ENCODE measurements at regions not wholly inside any gene's neighbourhood (a gene's known extent, or its start where the extent isn't known, plus 50 kb on each side); places are given as distances from the start of the nearest gene placed in this dataset.

GRCh38 chr2:59874971-59875755, 678.3 kb downstream of the BCL11A start:
- in situ Hi-C loops (cut with MboI; ENCODE audit: low pct_ligation_motif_present in 1 of 4, low pct_unique_long_range_greater_than_20kb in 1 of 4, low sequenced_read_pairs in 3 of 4) (no loop called here), intact Hi-C loops (cut with DNase I; ENCODE audit: low total_unique reads) (no loop called here)
- no peak for TF ChIP-seq EP300 (IDR thresholded peaks at IDR 0.05; ENCODE audit: low read depth)
- TF ChIP-seq, protein P1, sequence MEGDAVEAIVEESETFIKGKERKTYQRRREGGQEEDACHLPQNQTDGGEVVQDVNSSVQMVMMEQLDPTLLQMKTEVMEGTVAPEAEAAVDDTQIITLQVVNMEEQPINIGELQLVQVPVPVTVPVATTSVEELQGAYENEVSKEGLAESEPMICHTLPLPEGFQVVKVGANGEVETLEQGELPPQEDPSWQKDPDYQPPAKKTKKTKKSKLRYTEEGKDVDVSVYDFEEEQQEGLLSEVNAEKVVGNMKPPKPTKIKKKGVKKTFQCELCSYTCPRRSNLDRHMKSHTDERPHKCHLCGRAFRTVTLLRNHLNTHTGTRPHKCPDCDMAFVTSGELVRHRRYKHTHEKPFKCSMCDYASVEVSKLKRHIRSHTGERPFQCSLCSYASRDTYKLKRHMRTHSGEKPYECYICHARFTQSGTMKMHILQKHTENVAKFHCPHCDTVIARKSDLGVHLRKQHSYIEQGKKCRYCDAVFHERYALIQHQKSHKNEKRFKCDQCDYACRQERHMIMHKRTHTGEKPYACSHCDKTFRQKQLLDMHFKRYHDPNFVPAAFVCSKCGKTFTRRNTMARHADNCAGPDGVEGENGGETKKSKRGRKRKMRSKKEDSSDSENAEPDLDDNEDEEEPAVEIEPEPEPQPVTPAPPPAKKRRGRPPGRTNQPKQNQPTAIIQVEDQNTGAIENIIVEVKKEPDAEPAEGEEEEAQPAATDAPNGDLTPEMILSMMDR (IDR thresholded peaks at IDR 0.05) = no peak
- no peak for TF ChIP-seq POLR2AphosphoS5 (IDR thresholded peaks at IDR 0.05)
- no peak for TF ChIP-seq POLR2A (IDR thresholded peaks at IDR 0.05)
- no peaks in the 10 kb centered on the region for H3K4me1 ChIP-seq
- no peaks in the 10 kb centered on the region for H3K27me3 ChIP-seq
- H3K9me3 ChIP-seq = no peaks in the 10 kb centered on the region
- no peak overlapping the region for H3K4me3 ChIP-seq
- H3K27ac ChIP-seq = no peak overlapping the region
- H3K36me3 ChIP-seq = no peaks in the 10 kb centered on the region
- DNase-seq = no peak
- WGBS, 2 donors (ENCODE audit: low coverage in 1 of 2) = 67 to 91% methylated on average over 1 to 2 of the region's 2 CpGs

GRCh38 chr2:59874361-59874760, 679.1 kb downstream of the BCL11A start:
- DNase-seq = no peak
- TF ChIP-seq POLR2A (IDR thresholded peaks at IDR 0.05) (no peak), EP300 (IDR thresholded peaks at IDR 0.05; ENCODE audit: low read depth) (no peak), POLR2AphosphoS5 (IDR thresholded peaks at IDR 0.05) (no peak)
- TF ChIP-seq, protein P1 (IDR thresholded peaks at IDR 0.05) = no peak
- H3K4me1 ChIP-seq = no peaks in the 10 kb centered on the region
- no peaks in the 10 kb centered on the region for H3K36me3 ChIP-seq
- 76 to 78% methylated on average over 7 of the region's 7 CpGs for WGBS, 2 donors (ENCODE audit: low coverage in 1 of 2)
- in situ Hi-C loops (cut with MboI; ENCODE audit: low pct_ligation_motif_present in 1 of 4, low pct_unique_long_range_greater_than_20kb in 1 of 4, low sequenced_read_pairs in 3 of 4) = no loop called here
- no peaks in the 10 kb centered on the region for H3K9me3 ChIP-seq
- no peak overlapping the region for H3K27ac ChIP-seq
- no peaks in the 10 kb centered on the region for H3K27me3 ChIP-seq
- no peak overlapping the region for H3K4me3 ChIP-seq
- intact Hi-C loops (cut with DNase I; ENCODE audit: low total_unique reads) = no loop called here

GRCh38 chr2:59871830-59872229, 681.6 kb downstream of the BCL11A start:
- no peak for TF ChIP-seq POLR2A (IDR thresholded peaks at IDR 0.05)
- no peak for TF ChIP-seq POLR2AphosphoS5 (IDR thresholded peaks at IDR 0.05)
- TF ChIP-seq, protein P1 (IDR thresholded peaks at IDR 0.05) = no peak
- no peak for TF ChIP-seq EP300 (IDR thresholded peaks at IDR 0.05; ENCODE audit: low read depth)

GRCh38 chr2:59868981-59869380, 684.5 kb downstream of the BCL11A start:
- WGBS, 2 donors (ENCODE audit: low coverage in 1 of 2) = 78 to 86% methylated on average over 2 of the region's 2 CpGs
- intact Hi-C loops (cut with DNase I; ENCODE audit: low total_unique reads) = loop anchor here (5.0 kb wide), 1 partner anchor 373 kb away; no protein-coding TSS in a partner anchor

More at GRCh38 chr2:59871830-59872229, 681.6 kb downstream of the BCL11A start:
- DNase-seq = no peak
- no peaks in the 10 kb centered on the region for H3K36me3 ChIP-seq
- no peak overlapping the region for H3K4me3 ChIP-seq
- H3K27ac ChIP-seq = no peak overlapping the region
- in situ Hi-C loops (cut with MboI; ENCODE audit: low pct_ligation_motif_present in 1 of 4, low pct_unique_long_range_greater_than_20kb in 1 of 4, low sequenced_read_pairs in 3 of 4) = no loop called here
- 83 to 100% methylated on average over 3 of the region's 3 CpGs for WGBS, 2 donors (ENCODE audit: low coverage in 1 of 2)
- no peaks in the 10 kb centered on the region for H3K4me1 ChIP-seq
- H3K9me3 ChIP-seq = no peaks in the 10 kb centered on the region
- no peaks in the 10 kb centered on the region for H3K27me3 ChIP-seq
- intact Hi-C loops (cut with DNase I; ENCODE audit: low total_unique reads) = no loop called here

More at GRCh38 chr2:59868981-59869380, 684.5 kb downstream of the BCL11A start:
- Histone ChIP-seq H3K27me3 (no peaks in the 10 kb centered on the region), H3K4me1 (no peaks in the 10 kb centered on the region), H3K36me3 (no peaks in the 10 kb centered on the region), H3K9me3 (no peaks in the 10 kb centered on the region), H3K27ac (no peak overlapping the region), H3K4me3 (no peak overlapping the region)
- in situ Hi-C loops (cut with MboI; ENCODE audit: low pct_ligation_motif_present in 1 of 4, low pct_unique_long_range_greater_than_20kb in 1 of 4, low sequenced_read_pairs in 3 of 4) = no loop called here
- DNase-seq = no peak
- TF ChIP-seq, protein P1 (IDR thresholded peaks at IDR 0.05) = no peak
- no peak for TF ChIP-seq POLR2A (IDR thresholded peaks at IDR 0.05)
- no peak for TF ChIP-seq EP300 (IDR thresholded peaks at IDR 0.05; ENCODE audit: low read depth)
- TF ChIP-seq POLR2AphosphoS5 (IDR thresholded peaks at IDR 0.05) = no peak

Data from transverse colon (tissue), 4 donors.